IPS-NIHi7 (cell line): ENCODE measurements at regions not wholly inside any gene's neighbourhood (a gene's known extent, or its start where the extent isn't known, plus 50 kb on each side); places are given as distances from the start of the nearest gene placed in this dataset.
"Not testable (repeated sequence)": the region's sequence is repeated elsewhere in the genome, so short reads cannot be mapped to it uniquely, and the experiment has no call there.

Source experiments
- DNase-seq: peaks from one replicate; pipeline ENCODE4 v3.0.0; 2012; ENCODE audit warnings: mixed read lengths; ENCODE audit errors: extremely low spot score

- peak; percentile 33 for DNase-seq
These were observed 268.9 kb upstream of the PFKP start for GRCh38 chr10:2798336-2799022.

GRCh38 chr10:2791774-2792443 lies 275.4 kb upstream of the PFKP start:
- DNase-seq, result no peak

- no peak for DNase-seq
These were observed 276.8 kb upstream of the PFKP start for GRCh38 chr10:2790396-2791188.

GRCh38 chr10:2786251-2786650 lies 281.1 kb upstream of the PFKP start:
- DNase-seq, result no peak

- DNase-seq, result no peak
These were observed 282.6 kb upstream of the PFKP start for GRCh38 chr10:2784766-2785165.

- no peak for DNase-seq
These were observed 284.4 kb upstream of the PFKP start for GRCh38 chr10:2782950-2783349.

GRCh38 chr10:2782265-2782664 lies 285.1 kb upstream of the PFKP start:
- no peak for DNase-seq

GRCh38 chr10:2777666-2778355 lies 289.5 kb upstream of the PFKP start:
- no peak for DNase-seq

- DNase-seq, result no peak
These were observed 294.3 kb upstream of the PFKP start for GRCh38 chr10:2772816-2773631.

- no peak for DNase-seq
These were observed 295.2 kb upstream of the PFKP start for GRCh38 chr10:2772135-2772534.

GRCh38 chr10:2767293-2767692 lies 300.1 kb upstream of the PFKP start:
- DNase-seq, result not testable (repeated sequence)

GRCh38 chr10:2761971-2762370 lies 305.4 kb upstream of the PFKP start:
- DNase-seq, result no peak

GRCh38 chr10:2761311-2761710 lies 306.0 kb upstream of the PFKP start:
- DNase-seq, result no peak

- DNase-seq, result no peak
These were observed 306.6 kb upstream of the PFKP start for GRCh38 chr10:2760736-2761135.

GRCh38 chr10:2759233-2759632 lies 308.1 kb upstream of the PFKP start:
- no peak for DNase-seq

GRCh38 chr10:2754943-2755342 lies 312.4 kb upstream of the PFKP start:
- no peak for DNase-seq

GRCh38 chr10:2748287-2748686 lies 319.1 kb upstream of the PFKP start:
- DNase-seq, result no peak

GRCh38 chr10:2746638-2747037 lies 320.7 kb upstream of the PFKP start:
- DNase-seq, result no peak

- no peak for DNase-seq
These were observed 321.7 kb upstream of the PFKP start for GRCh38 chr10:2745666-2746065.

- no peak for DNase-seq
These were observed 322.7 kb upstream of the PFKP start for GRCh38 chr10:2744547-2745200.

- no peak for DNase-seq
These were observed 332.7 kb upstream of the PFKP start for GRCh38 chr10:2734603-2735002.
